ENCODE measurements at regions not wholly inside any gene's neighbourhood (a gene's known extent, or its start where the extent isn't known, plus 50 kb on each side); places are given as distances from the start of the nearest gene placed in this dataset.

- no peak for ATAC-seq (replicated peaks)
- no peaks in the 10 kb centered on the region for H3K9me3 Mint-ChIP-seq
- no peaks in the 10 kb centered on the region for H3K4me1 Mint-ChIP-seq
- H3K27ac Mint-ChIP-seq = no peak overlapping the region
- peaks cover 30% of the 10 kb centered on the region for H3K27me3 Mint-ChIP-seq
- no peak overlapping the region for H3K4me3 Mint-ChIP-seq
- H3K36me3 Mint-ChIP-seq (ENCODE audit: low read depth) = no peaks in the 10 kb centered on the region
These were observed 129.9 kb upstream of the FRMD6 start for GRCh38 chr14:51521764-51522163.

DNA sequence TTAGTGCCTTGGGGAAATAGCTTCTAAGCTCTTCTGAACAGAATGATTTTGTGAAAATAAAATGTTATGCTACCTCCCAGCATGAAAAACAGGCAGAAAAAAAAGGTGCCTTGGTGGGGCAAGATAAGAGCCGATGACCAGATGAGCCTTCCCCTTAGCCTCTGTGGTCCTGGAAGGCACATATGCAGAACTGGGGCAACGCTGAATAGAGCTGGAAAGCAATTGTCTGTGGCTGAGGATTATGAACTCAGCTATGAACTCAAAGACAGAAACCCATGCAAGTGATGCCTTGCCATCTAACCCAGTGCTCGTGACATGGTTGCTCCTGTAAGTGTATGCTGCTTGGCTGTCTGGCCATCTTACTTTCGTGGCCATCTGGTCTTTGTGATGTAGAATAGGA is 128.5 kb upstream of the FRMD6 start:
- Mint-ChIP-seq H3K9me3 (no peaks in the 10 kb centered on the region), H3K27me3 (peaks cover 26% of the 10 kb centered on the region), H3K36me3 (ENCODE audit: low read depth) (no peaks in the 10 kb centered on the region), H3K4me3 (no peak overlapping the region), H3K27ac (no peak overlapping the region), H3K4me1 (no peaks in the 10 kb centered on the region)
- ATAC-seq (replicated peaks) = no peak

DNA sequence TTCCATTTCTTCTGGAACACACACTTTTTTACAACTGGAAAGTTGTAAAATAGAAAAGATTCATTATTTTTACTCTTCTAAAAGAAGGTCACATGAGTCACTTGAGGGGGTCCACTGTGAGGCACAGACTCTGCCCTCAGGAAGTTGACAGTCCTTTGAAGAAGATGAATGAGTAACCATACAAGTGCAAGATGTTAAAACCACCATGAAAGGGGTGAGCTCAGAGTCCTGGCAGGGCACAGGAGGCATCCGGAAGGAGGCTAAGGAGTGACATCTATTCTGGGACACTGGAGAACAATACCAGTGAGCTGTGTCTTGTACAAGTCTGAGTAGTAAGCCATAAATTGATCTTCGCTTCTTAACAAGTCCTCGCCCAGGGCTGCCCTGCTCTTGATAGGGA is 126.0 kb upstream of the FRMD6 start:
- Mint-ChIP-seq H3K9me3 (no peaks in the 10 kb centered on the region), H3K4me3 (no peak overlapping the region), H3K4me1 (no peaks in the 10 kb centered on the region), H3K27me3 (peaks cover 23% of the 10 kb centered on the region), H3K27ac (no peak overlapping the region), H3K36me3 (ENCODE audit: low read depth) (no peaks in the 10 kb centered on the region)
- ATAC-seq (replicated peaks) = no peak

DNA sequence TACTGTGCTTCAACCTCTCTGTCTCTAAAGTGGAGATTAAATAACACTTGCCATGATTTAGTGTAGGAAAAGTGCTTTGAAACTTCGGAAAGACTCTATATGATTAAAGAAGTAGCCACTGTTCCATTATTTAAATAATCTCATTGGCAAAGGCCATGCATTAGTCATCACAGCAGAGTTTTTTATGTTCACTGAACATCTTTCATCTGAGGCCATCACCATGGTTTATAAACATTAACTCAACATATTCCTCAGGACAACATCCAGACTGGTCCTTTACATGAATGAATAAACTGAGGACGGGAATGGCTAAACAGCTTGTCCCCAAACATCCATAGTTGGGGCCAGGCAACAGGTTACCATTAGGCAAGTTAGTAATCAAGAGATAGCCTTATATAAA is 124.6 kb upstream of the FRMD6 start:
- no peaks in the 10 kb centered on the region for H3K9me3 Mint-ChIP-seq
- ATAC-seq (replicated peaks) = no peak
- peaks cover 22% of the 10 kb centered on the region for H3K27me3 Mint-ChIP-seq
- H3K27ac Mint-ChIP-seq = no peak overlapping the region
- no peaks in the 10 kb centered on the region for H3K36me3 Mint-ChIP-seq (ENCODE audit: low read depth)
- no peaks in the 10 kb centered on the region for H3K4me1 Mint-ChIP-seq
- no peak overlapping the region for H3K4me3 Mint-ChIP-seq

GRCh38 chr14:51529736-51530135 is 122.0 kb upstream of the FRMD6 start:
- H3K4me1 Mint-ChIP-seq = no peaks in the 10 kb centered on the region
- no peak overlapping the region for H3K27ac Mint-ChIP-seq
- H3K36me3 Mint-ChIP-seq (ENCODE audit: low read depth) = no peaks in the 10 kb centered on the region
- H3K27me3 Mint-ChIP-seq = peaks cover 19% of the 10 kb centered on the region
- no peak overlapping the region for H3K4me3 Mint-ChIP-seq
- no peak for ATAC-seq (replicated peaks)
- H3K9me3 Mint-ChIP-seq = no peaks in the 10 kb centered on the region

GRCh38 chr14:51533160-51533559 is 118.5 kb upstream of the FRMD6 start:
- H3K27me3 Mint-ChIP-seq = peaks cover 8% of the 10 kb centered on the region
- no peaks in the 10 kb centered on the region for H3K36me3 Mint-ChIP-seq (ENCODE audit: low read depth)
- no peaks in the 10 kb centered on the region for H3K4me1 Mint-ChIP-seq
- ATAC-seq (replicated peaks) = no peak
- no peaks in the 10 kb centered on the region for H3K9me3 Mint-ChIP-seq
- H3K4me3 Mint-ChIP-seq = no peak overlapping the region
- no peak overlapping the region for H3K27ac Mint-ChIP-seq

DNA sequence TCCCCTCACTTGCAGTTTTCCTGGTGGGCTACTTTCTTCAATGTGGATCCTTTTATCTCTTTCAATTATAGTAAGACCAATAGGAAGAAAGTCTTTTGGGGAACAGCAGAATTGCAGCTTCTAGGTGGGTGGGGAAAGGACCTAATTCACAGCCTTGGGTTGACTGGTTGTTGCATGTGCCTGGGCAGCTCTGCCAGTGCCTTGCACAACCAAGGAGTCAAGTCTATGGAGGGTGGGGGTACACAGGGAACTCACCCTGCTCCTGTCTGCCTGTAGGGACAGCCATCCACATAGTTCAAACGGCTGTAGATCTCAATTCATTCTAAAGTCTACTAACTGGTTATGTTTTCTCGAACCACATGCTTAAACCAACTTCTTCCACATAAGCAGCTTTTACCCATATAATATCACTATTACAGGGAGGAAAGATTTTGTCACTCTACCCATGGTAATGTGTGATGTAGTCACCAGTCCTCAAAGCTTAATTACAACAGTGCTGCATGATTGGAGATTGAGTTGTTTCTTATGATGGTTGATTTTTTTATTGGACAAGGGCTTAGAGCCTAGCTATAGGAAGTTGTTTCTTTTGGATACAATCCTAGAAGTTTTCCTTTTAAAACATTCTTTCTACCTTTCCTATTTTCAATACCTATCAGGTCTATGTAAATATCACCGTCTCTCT is 117.7 kb upstream of the FRMD6 start:
- ATAC-seq (replicated peaks) = no peak
- Mint-ChIP-seq H3K27me3 (peaks cover 4% of the 10 kb centered on the region), H3K27ac (no peak overlapping the region), H3K4me1 (no peaks in the 10 kb centered on the region), H3K9me3 (no peaks in the 10 kb centered on the region), H3K36me3 (ENCODE audit: low read depth) (no peaks in the 10 kb centered on the region), H3K4me3 (no peak overlapping the region)

DNA sequence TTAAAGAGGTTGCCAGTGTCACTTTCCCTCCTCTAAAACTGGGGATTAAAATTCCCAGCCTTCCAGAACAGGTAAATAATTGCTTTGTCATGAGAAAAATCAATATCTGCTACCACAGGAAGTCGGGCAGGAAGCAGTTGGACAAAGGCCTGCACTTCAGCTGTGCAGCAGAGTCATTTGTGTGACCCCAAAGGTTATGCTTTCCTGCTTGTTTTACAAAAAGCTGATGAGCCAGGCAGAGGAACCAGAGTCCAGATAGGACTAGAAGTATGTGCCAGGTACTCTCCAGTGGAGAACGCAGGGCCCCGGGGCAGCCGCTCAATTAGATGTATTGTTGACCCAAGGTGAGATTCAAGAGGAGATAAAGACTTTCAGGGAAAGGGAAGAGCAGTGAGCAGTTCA is 117.1 kb upstream of the FRMD6 start:
- no peaks in the 10 kb centered on the region for H3K9me3 Mint-ChIP-seq
- peaks cover 7% of the 10 kb centered on the region for H3K27me3 Mint-ChIP-seq
- no peaks in the 10 kb centered on the region for H3K36me3 Mint-ChIP-seq (ENCODE audit: low read depth)
- H3K27ac Mint-ChIP-seq = no peak overlapping the region
- H3K4me1 Mint-ChIP-seq = no peaks in the 10 kb centered on the region
- no peak overlapping the region for H3K4me3 Mint-ChIP-seq
- ATAC-seq (replicated peaks) = no peak

DNA sequence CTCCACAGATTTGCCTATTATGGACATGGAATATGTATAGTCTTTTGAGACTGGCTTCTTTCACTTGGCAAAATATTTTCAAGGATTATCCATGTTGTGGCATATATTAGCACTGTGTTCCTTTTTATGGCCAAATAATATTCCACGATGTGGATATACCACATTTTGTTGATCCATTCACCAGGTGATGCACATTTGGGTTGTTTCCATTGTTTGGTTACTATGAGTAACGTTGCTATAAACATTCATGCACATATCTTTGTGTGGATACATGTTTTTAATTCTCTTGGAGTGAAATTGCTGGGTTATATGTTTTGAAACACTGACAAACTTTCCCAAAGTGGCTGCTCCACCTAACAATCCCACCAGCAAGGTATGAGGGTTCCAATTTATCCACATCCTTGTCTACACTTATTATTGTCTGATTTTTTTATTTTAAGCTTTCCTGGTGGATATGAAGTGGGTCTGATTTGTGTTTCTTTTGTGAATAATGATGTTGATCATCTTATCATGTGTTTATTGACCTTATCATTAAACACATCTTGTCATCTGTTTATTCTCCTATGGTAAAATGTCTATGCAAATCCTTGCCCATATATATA is 116.2 kb upstream of the FRMD6 start:
- no peaks in the 10 kb centered on the region for H3K4me1 Mint-ChIP-seq
- peaks cover 7% of the 10 kb centered on the region for H3K27me3 Mint-ChIP-seq
- H3K27ac Mint-ChIP-seq = no peak overlapping the region
- no peaks in the 10 kb centered on the region for H3K36me3 Mint-ChIP-seq (ENCODE audit: low read depth)
- H3K4me3 Mint-ChIP-seq = no peak overlapping the region
- ATAC-seq (replicated peaks) = no peak
- H3K9me3 Mint-ChIP-seq = no peaks in the 10 kb centered on the region

DNA sequence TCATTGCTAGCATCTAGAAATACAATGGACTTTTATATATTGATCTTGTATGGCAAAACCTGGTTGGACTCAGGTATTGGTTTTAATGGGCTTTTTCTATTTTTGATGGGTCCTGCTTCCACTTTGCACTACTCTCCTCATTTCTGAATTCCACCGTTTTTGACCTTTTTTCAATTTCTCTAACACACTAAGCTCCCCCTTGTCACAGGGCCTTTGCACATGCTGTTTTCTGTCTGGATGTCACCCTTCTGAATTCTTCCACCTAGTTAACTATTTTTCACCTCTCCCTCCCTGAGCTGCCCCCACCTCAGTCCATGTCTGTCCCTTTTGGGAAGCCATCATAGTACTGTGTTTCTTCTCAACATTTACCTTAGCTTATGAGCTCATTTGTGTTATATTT is 112.7 kb upstream of the FRMD6 start:
- Mint-ChIP-seq H3K36me3 (ENCODE audit: low read depth) (no peaks in the 10 kb centered on the region), H3K4me3 (no peak overlapping the region), H3K27ac (no peak overlapping the region), H3K27me3 (peaks cover 17% of the 10 kb centered on the region), H3K9me3 (peaks cover 3% of the 10 kb centered on the region), H3K4me1 (no peaks in the 10 kb centered on the region)
- no peak for ATAC-seq (replicated peaks)

DNA sequence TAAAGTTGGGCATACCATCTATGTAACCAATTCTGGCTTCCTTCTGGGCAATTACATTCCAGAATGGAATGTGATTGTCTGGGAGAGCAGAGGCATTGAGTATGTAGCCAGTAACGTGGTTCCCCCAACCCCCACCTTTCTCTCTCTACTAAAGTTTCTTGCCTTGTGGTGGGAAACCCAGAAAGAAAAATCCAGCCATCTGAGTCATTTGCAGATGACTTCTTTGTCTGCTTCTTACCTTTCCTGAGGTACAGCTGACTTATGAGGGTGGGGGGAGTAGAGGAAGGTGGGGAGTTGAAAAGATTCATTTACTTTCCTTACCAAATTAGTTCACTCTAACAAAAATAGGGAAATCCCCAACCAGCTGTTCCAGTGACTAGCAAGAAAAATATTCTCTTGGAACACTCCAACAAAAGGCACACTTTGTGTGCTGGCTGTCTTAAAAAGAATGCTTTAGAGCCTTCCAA is 112.1 kb upstream of the FRMD6 start:
- Mint-ChIP-seq H3K4me1 (no peaks in the 10 kb centered on the region), H3K27ac (no peak overlapping the region), H3K9me3 (peaks cover 3% of the 10 kb centered on the region), H3K27me3 (peaks cover 17% of the 10 kb centered on the region), H3K36me3 (ENCODE audit: low read depth) (no peaks in the 10 kb centered on the region), H3K4me3 (no peak overlapping the region)
- ATAC-seq (replicated peaks) = no peak

GRCh38 chr14:51540364-51540763 is 111.3 kb upstream of the FRMD6 start:
- Mint-ChIP-seq H3K4me1 (no peaks in the 10 kb centered on the region), H3K4me3 (no peak overlapping the region), H3K27ac (no peak overlapping the region), H3K27me3 (peaks cover 17% of the 10 kb centered on the region), H3K36me3 (ENCODE audit: low read depth) (no peaks in the 10 kb centered on the region), H3K9me3 (peaks cover 3% of the 10 kb centered on the region)
- ATAC-seq (replicated peaks) = no peak

DNA sequence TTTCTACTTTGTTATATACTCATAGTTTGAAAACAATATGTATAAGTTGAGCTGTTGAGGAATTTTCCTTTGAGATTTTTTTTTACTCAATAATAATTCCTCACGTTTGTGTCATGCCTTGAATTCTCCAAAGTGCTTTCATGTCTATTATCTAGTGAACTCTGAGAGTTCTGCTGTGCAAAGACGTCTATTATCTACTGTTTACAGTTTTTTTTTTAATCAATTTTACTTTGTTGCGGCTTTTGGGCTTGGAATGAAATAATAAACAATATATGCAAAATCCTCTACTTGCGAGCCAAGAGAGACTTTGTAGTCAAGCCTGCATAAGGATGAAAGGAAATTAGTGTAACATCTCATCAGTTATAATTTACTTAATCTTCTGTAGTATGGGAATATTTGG is 107.2 kb upstream of the FRMD6 start:
- Mint-ChIP-seq H3K4me3 (no peak overlapping the region), H3K9me3 (peaks cover 3% of the 10 kb centered on the region), H3K27me3 (peaks cover 25% of the 10 kb centered on the region), H3K36me3 (ENCODE audit: low read depth) (no peaks in the 10 kb centered on the region), H3K4me1 (no peaks in the 10 kb centered on the region), H3K27ac (no peak overlapping the region)
- no peak for ATAC-seq (replicated peaks)

DNA sequence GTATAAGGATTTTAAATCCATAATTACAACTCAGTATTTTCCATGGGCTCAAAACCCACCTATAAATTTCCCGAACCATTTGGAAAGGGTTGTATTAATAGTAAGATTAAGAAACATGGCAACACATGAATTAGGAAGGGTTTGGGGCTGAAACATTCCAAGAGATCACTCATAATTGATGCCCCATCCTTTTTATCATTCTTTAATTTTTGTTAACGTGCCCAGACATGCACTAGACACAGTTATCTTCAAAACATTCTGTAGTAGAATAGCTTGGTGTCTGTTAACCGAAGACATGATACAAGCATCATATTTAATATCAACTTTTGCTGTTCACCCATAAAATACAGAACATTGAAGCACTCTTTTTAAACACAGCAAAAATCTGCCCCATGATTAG is 106.8 kb upstream of the FRMD6 start:
- peaks cover 25% of the 10 kb centered on the region for H3K27me3 Mint-ChIP-seq

GRCh38 chr14:51545396-51545795 is 106.3 kb upstream of the FRMD6 start:
- peaks cover 3% of the 10 kb centered on the region for H3K9me3 Mint-ChIP-seq
- ATAC-seq (replicated peaks) = no peak
- H3K27ac Mint-ChIP-seq = no peak overlapping the region
- H3K36me3 Mint-ChIP-seq (ENCODE audit: low read depth) = no peaks in the 10 kb centered on the region
- no peak overlapping the region for H3K4me3 Mint-ChIP-seq
- peaks cover 25% of the 10 kb centered on the region for H3K27me3 Mint-ChIP-seq
- no peaks in the 10 kb centered on the region for H3K4me1 Mint-ChIP-seq

More for the DNA sequence above, 106.8 kb upstream of the FRMD6 start:
- no peaks in the 10 kb centered on the region for H3K36me3 Mint-ChIP-seq (ENCODE audit: low read depth)
- H3K4me3 Mint-ChIP-seq = no peak overlapping the region
- ATAC-seq (replicated peaks) = no peak
- H3K9me3 Mint-ChIP-seq = peaks cover 3% of the 10 kb centered on the region
- H3K27ac Mint-ChIP-seq = no peak overlapping the region
- H3K4me1 Mint-ChIP-seq = no peaks in the 10 kb centered on the region
